Suprapubic skin (tissue), 4 donors: ENCODE measurements at regions not wholly inside any gene's neighbourhood (a gene's known extent, or its start where the extent isn't known, plus 50 kb on each side); places are given as distances from the start of the nearest gene placed in this dataset.

Experiments used
- CTCF ChIP-seq, 2 donors: fragments of 200-600 bp in 1 of 2; fragments of 450-650 bp in 1 of 2; sonication (generic) in 1 of 2; IDR thresholded peaks; one replicate each; pipeline ENCODE4 v1.5.1; 2016 to 2019; ENCODE audit warnings: antibody characterized with exemption in 2 of 2, mild to moderate bottlenecking in 1 of 2, moderate library complexity in 1 of 2
- EP300 ChIP-seq: sonication (generic); formaldehyde crosslinking; IDR thresholded peaks from one replicate; pipeline ENCODE4 v1.6.1; 2017; ENCODE audit warnings: antibody characterized with exemption
- POLR2AphosphoS5 ChIP-seq, 3 donors: sonication (generic); formaldehyde crosslinking; IDR thresholded peaks; one replicate each; pipeline ENCODE4 v1.6.1; 2017; ENCODE audit warnings: antibody characterized with exemption in 3 of 3

GRCh38 chr2:41137031-41137430 lies 685.1 kb upstream of the SLC8A1 start:
- no peak for TF ChIP-seq CTCF (IDR thresholded peaks at IDR 0.05)
- TF ChIP-seq EP300 = no peak
- no peak for TF ChIP-seq POLR2AphosphoS5 (IDR thresholded peaks at IDR 0.05)
